ENCODE measurements at regions not wholly inside any gene's neighbourhood (a gene's known extent, or its start where the extent isn't known, plus 50 kb on each side); places are given as distances from the start of the nearest gene placed in this dataset.
"Not testable (repeated sequence)": the region's sequence is repeated elsewhere in the genome, so short reads cannot be mapped to it uniquely, and the experiment has no call there.

DNA sequence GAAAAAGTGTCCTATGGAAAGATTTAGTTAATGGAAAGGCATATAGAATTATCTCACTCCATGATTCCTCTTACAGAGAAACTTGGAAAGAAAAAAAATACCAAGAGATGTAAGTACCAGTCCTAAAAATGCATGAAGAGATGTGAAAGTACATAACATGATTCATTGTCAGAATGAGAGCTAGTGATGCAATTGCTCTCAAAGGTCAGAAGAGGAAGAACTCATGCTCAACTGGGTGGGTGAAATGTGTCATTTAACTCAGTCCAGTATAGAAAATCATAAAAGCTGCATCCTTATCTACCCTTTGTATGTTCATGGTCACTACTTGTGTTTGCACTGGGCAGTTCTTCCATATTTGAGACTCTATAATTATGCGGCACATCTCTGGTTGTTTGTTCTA is 300.0 kb upstream of the PIK3C3 start:
- H3K4me1 ChIP-seq (ENCODE audit: control insufficient read depth, insufficient read depth, low read length), result no peaks in the 10 kb centered on the region
- no peak for DNase-seq (ENCODE audit: low read depth in 4 of 6, low spot score in 6 of 6)
- 100% methylated on average over 1 of the region's 1 CpG for WGBS (ENCODE audit: insufficient coverage)
- no peaks in the 10 kb centered on the region for H3K9me3 ChIP-seq (ENCODE audit: control insufficient read depth, insufficient read depth, low read length)
- H3K4me3 ChIP-seq (ENCODE audit: low read depth, low read length), result no peak overlapping the region
- H3K36me3 ChIP-seq (ENCODE audit: control insufficient read depth, insufficient read depth, low read length), result no peaks in the 10 kb centered on the region
- H3K27me3 ChIP-seq (ENCODE audit: control insufficient read depth, insufficient read depth, low read length), result no peaks in the 10 kb centered on the region
- no peak overlapping the region for H3K27ac ChIP-seq (ENCODE audit: low read depth, low read length)

DNA sequence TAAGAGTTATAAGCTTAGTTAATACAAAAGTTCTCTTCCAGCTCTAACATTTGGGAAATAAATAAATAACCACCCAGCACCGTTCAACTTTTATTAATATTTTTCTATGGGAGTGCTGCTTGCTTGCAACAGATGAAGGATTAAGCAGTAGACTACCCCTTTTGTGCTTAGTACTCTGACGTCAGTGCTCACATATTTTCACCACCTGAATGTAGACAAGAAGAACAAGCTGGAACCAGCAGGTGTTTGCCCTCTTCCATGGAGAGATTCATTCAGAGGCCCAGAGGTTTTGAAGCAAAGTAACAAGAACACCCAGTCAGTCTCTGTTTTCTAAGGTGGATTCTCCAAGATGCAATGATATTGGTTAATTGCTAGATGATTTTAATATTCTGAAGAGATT is 307.1 kb upstream of the PIK3C3 start:
- no peak for DNase-seq (ENCODE audit: low read depth in 4 of 6, low spot score in 6 of 6)
- Histone ChIP-seq H3K4me1 (ENCODE audit: control insufficient read depth, insufficient read depth, low read length) (no peaks in the 10 kb centered on the region), H3K27ac (ENCODE audit: low read depth, low read length) (no peak overlapping the region), H3K36me3 (ENCODE audit: control insufficient read depth, insufficient read depth, low read length) (no peaks in the 10 kb centered on the region), H3K27me3 (ENCODE audit: control insufficient read depth, insufficient read depth, low read length) (no peaks in the 10 kb centered on the region), H3K4me3 (ENCODE audit: low read depth, low read length) (no peak overlapping the region), H3K9me3 (ENCODE audit: control insufficient read depth, insufficient read depth, low read length) (no peaks in the 10 kb centered on the region)
- WGBS (ENCODE audit: insufficient coverage), result 80% methylated on average over 1 of the region's 2 CpGs

DNA sequence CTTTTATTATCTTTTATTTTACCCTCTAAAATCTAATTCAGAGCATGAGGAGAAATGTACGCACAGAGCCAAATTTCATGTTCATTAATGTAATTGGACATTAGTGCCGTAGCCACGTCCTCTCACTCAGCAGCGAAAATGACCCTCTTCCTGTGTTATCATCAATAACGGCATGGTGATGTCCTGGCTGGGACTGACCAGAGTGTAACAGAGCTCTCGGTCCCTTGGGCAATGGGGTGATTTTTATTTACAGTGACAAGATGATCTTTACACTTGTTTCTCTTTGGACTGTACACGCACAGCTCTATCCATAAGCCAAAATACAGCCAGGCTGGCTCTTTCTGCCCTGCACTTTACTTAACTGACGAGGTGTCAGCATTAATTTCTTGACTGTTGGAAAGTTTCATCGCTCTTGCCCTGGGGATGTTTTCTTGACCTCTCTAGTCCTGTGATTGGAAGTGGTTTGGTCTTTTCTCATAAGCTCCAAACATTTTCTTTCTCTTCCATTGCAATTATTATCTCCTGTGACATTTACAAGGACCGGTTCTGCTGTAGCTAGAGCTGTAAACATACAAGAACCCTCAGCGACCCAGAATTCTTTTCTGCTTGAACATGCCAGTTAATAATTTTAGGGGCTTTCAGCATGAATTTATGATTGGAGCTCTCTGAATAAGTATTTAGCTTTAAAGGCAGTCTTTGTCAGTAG is 308.0 kb upstream of the PIK3C3 start:
- Histone ChIP-seq H3K27ac (ENCODE audit: low read depth, low read length) (no peak overlapping the region), H3K27me3 (ENCODE audit: control insufficient read depth, insufficient read depth, low read length) (no peaks in the 10 kb centered on the region), H3K9me3 (ENCODE audit: control insufficient read depth, insufficient read depth, low read length) (no peaks in the 10 kb centered on the region), H3K4me1 (ENCODE audit: control insufficient read depth, insufficient read depth, low read length) (no peaks in the 10 kb centered on the region), H3K4me3 (ENCODE audit: low read depth, low read length) (no peak overlapping the region), H3K36me3 (ENCODE audit: control insufficient read depth, insufficient read depth, low read length) (no peaks in the 10 kb centered on the region)
- 92% methylated on average over 2 of the region's 11 CpGs for WGBS (ENCODE audit: insufficient coverage)
- DNase-seq (ENCODE audit: low read depth in 4 of 6, low spot score in 6 of 6), result peak in 1 of 6 donors; percentile 32

DNA sequence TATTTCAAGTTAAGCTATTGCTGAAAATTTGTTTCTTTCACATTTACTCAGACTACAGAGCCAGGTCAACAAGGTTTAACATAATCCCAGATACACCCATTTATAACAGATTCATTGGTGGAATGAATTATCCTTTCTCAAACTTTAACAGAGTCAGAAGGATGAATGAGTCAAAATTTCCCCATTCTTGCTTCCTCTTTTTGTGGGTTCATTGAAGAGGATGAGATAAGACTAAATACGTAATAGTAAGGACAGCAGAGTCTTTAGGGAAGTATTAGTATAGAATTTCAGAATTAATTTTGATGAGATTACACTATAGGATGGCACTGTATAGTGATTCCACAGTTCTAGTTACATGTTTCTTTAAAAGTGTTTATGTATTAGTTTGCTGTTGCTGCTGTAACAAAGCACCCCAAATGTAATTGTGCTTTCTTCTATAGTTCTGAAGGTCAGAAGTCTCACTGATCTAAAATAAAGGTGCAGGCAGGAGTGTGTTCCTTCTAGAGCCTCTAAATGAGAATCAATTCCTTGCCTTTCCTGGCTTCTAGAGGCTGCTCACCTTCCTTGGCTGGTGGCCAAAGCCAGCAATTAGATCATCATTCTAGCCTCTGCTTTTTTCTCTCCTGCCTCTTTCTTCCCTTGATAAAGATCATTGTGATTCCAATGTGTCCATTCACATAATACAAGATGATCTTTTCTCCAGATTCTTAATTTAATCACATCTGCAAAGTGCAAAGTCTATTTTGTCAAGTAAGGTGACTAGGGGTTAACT is 309.3 kb upstream of the PIK3C3 start:
- DNase-seq (ENCODE audit: low read depth in 4 of 6, low spot score in 6 of 6), result no peak
- Histone ChIP-seq H3K36me3 (ENCODE audit: control insufficient read depth, insufficient read depth, low read length) (no peaks in the 10 kb centered on the region), H3K4me1 (ENCODE audit: control insufficient read depth, insufficient read depth, low read length) (no peaks in the 10 kb centered on the region), H3K27me3 (ENCODE audit: control insufficient read depth, insufficient read depth, low read length) (no peaks in the 10 kb centered on the region), H3K4me3 (ENCODE audit: low read depth, low read length) (no peak overlapping the region), H3K27ac (ENCODE audit: low read depth, low read length) (no peak overlapping the region), H3K9me3 (ENCODE audit: control insufficient read depth, insufficient read depth, low read length) (no peaks in the 10 kb centered on the region)
- no CpG with 5 or more reads among the region's 1 CpG for WGBS (ENCODE audit: insufficient coverage)

DNA sequence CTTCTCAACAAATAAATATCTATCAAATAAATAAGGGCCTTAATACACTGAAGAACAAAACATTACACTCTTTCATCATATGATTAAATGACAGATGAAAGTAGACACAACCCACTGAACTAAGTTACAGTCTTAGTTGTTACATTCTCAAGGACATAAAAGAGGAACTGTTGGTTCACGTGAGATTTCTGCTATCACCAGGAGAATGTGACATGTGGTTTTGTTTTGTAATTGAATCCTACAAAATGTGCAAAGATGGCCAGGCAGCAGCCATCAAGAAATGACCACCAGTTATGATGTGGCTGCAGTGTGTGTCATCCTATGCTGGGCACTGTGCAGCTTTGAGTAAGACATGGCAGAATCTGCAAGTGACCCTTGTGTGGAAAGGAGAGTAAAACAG is 310.6 kb upstream of the PIK3C3 start:
- no peak for DNase-seq (ENCODE audit: low read depth in 4 of 6, low spot score in 6 of 6)
- no peaks in the 10 kb centered on the region for H3K9me3 ChIP-seq (ENCODE audit: control insufficient read depth, insufficient read depth, low read length)
- 86% methylated on average over 1 of the region's 1 CpG for WGBS (ENCODE audit: insufficient coverage)
- no peak overlapping the region for H3K27ac ChIP-seq (ENCODE audit: low read depth, low read length)
- H3K27me3 ChIP-seq (ENCODE audit: control insufficient read depth, insufficient read depth, low read length), result no peaks in the 10 kb centered on the region
- no peaks in the 10 kb centered on the region for H3K4me1 ChIP-seq (ENCODE audit: control insufficient read depth, insufficient read depth, low read length)
- no peak overlapping the region for H3K4me3 ChIP-seq (ENCODE audit: low read depth, low read length)
- no peaks in the 10 kb centered on the region for H3K36me3 ChIP-seq (ENCODE audit: control insufficient read depth, insufficient read depth, low read length)

DNA sequence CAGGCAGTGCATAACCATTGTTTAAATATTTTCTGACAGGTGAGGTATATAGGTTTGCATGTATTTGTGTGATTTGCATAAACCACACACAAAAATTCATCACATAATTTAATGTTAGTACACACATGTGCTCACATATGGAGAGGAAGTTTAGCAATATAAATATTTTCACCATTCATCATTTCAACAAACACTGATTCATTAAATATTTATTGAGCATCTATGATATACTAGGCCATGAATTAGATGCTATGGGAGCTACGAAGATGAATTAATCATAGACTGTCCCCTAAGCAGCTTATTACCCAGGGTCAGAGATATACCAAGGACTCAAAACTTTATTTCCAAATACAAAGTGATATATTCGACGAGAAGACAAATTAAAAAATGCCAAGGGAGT is 311.6 kb upstream of the PIK3C3 start:
- no CpG with 5 or more reads among the region's 3 CpGs for WGBS (ENCODE audit: insufficient coverage)
- Histone ChIP-seq H3K9me3 (ENCODE audit: control insufficient read depth, insufficient read depth, low read length) (no peaks in the 10 kb centered on the region), H3K27me3 (ENCODE audit: control insufficient read depth, insufficient read depth, low read length) (no peaks in the 10 kb centered on the region), H3K4me1 (ENCODE audit: control insufficient read depth, insufficient read depth, low read length) (no peaks in the 10 kb centered on the region), H3K36me3 (ENCODE audit: control insufficient read depth, insufficient read depth, low read length) (no peaks in the 10 kb centered on the region), H3K4me3 (ENCODE audit: low read depth, low read length) (no peak overlapping the region), H3K27ac (ENCODE audit: low read depth, low read length) (no peak overlapping the region)
- no peak for DNase-seq (ENCODE audit: low read depth in 4 of 6, low spot score in 6 of 6)

DNA sequence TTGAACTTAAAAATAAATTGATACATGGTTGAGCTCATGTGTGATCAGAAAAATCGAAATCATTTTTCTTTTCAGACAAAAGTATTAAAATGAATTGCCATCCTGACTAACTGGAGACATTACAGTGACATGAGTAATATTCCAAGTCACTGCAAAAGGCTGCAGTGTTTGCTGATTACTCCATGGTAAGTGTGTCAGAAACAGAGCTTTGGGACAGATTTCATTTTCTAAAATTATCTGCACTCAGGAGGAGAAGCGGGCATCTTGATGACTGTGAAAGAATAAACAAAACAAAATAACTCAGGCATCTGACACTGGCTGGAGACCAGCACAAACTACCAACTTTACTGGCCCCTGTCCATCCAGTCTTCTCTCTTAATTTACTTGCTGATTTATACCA is 312.3 kb upstream of the PIK3C3 start:
- H3K27me3 ChIP-seq (ENCODE audit: control insufficient read depth, insufficient read depth, low read length), result no peaks in the 10 kb centered on the region
- no peak overlapping the region for H3K27ac ChIP-seq (ENCODE audit: low read depth, low read length)
- WGBS (ENCODE audit: insufficient coverage), result no CpG with 5 or more reads among the region's 2 CpGs
- no peak overlapping the region for H3K4me3 ChIP-seq (ENCODE audit: low read depth, low read length)
- H3K9me3 ChIP-seq (ENCODE audit: control insufficient read depth, insufficient read depth, low read length), result no peaks in the 10 kb centered on the region
- DNase-seq (ENCODE audit: low read depth in 4 of 6, low spot score in 6 of 6), result no peak
- H3K36me3 ChIP-seq (ENCODE audit: control insufficient read depth, insufficient read depth, low read length), result no peaks in the 10 kb centered on the region
- no peaks in the 10 kb centered on the region for H3K4me1 ChIP-seq (ENCODE audit: control insufficient read depth, insufficient read depth, low read length)

DNA sequence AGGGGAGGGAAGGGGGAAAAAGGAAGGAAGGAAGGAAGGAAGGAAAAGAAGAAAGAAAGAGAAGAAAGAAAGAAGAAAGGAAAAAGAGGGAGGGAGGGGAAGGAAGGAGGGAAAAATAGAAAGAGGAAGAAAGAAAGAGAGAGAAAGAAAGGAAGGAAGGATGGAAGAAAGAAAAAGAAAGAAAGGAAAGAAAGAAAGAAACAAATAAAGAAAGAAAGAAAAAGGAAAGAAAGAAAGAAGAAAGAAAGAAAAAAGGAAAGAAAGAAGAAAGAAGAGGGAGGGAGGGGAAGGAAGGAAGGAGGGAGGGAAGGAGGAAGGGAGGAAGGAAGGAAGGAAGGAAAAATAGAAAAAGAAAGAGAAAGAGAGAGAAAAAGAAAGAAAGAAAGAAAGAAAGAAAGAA is 315.8 kb upstream of the PIK3C3 start:
- Histone ChIP-seq H3K4me3 (ENCODE audit: low read depth, low read length) (no peak overlapping the region), H3K36me3 (ENCODE audit: control insufficient read depth, insufficient read depth, low read length) (no peaks in the 10 kb centered on the region), H3K9me3 (ENCODE audit: control insufficient read depth, insufficient read depth, low read length) (no peaks in the 10 kb centered on the region), H3K27ac (ENCODE audit: low read depth, low read length) (no peak overlapping the region), H3K27me3 (ENCODE audit: control insufficient read depth, insufficient read depth, low read length) (no peaks in the 10 kb centered on the region), H3K4me1 (ENCODE audit: control insufficient read depth, insufficient read depth, low read length) (no peaks in the 10 kb centered on the region)
- DNase-seq (ENCODE audit: low read depth in 4 of 6, low spot score in 6 of 6), result no peak

DNA sequence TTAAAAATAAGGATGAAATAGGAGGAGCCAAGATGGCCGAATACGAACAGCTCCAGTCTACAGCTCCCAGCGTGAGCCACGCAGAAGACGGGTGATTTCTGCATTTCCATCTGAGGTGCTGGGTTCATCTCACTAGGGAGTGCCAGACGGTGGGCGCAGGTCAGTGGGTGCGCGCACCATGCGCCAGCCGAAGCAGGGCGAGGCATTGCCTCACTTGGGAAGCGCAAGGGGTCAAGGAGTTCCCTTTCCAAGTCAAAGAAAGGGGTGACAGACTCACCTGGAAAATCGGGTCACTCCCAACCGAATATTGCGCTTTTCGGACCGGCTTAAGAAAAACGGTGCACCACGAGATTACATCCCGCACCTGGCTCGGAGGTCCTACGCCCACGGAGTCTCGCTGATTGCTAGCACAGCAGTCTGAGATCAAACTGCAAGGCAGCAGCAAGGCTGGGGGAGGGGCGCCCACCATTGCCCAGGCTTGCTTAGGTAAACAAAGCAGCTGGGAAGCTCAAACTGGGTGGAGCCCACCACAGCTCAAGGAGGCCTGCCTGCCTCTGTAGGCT is 323.2 kb upstream of the PIK3C3 start:
- H3K4me1 ChIP-seq (ENCODE audit: control insufficient read depth, insufficient read depth, low read length); H3K9me3 ChIP-seq (ENCODE audit: control insufficient read depth, insufficient read depth, low read length); H3K4me3 ChIP-seq (ENCODE audit: low read depth, low read length); H3K27me3 ChIP-seq (ENCODE audit: control insufficient read depth, insufficient read depth, low read length); DNase-seq (ENCODE audit: low read depth in 4 of 6, low spot score in 6 of 6); H3K36me3 ChIP-seq (ENCODE audit: control insufficient read depth, insufficient read depth, low read length); H3K27ac ChIP-seq (ENCODE audit: low read depth, low read length): not testable (repeated sequence)
- WGBS (ENCODE audit: insufficient coverage), result 93% methylated on average over 21 of the region's 26 CpGs
